ENCODE measurements at regions not wholly inside any gene's neighbourhood (a gene's known extent, or its start where the extent isn't known, plus 50 kb on each side); places are given as distances from the start of the nearest gene placed in this dataset.

DNA sequence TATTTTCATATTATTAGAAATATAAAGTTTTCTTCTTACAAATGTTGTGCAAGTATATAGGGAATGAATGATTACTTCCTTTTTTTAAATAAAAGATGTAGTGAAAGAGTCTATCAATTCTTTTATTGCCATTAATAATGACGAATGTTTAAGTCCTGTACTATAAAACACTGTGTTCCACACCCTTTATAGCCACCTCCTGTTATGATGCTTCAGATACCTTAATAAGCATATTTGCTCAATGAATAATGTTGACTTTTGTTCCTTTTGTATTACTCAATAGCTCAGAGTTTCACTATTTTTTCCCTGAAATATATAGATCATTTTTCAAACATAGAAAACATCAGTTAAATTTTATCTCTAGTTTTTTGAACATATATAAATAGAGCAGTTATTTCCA is 378.2 kb upstream of the THBS1 start:
- Histone ChIP-seq H3K36me3 (replicated peaks) (no peaks in the 10 kb centered on the region), H3K4me3 (ENCODE audit: low read depth, low read length) (no peak overlapping the region), H3K27me3 (replicated peaks) (no peaks in the 10 kb centered on the region), H3K27ac (no peak overlapping the region)
- in situ Hi-C loops (cut with HindIII; ENCODE audit: low pct_ligation_motif_present, low sequenced_read_pairs): no loop called here
- DNase-seq: no peak
- TF ChIP-seq, protein P1, sequence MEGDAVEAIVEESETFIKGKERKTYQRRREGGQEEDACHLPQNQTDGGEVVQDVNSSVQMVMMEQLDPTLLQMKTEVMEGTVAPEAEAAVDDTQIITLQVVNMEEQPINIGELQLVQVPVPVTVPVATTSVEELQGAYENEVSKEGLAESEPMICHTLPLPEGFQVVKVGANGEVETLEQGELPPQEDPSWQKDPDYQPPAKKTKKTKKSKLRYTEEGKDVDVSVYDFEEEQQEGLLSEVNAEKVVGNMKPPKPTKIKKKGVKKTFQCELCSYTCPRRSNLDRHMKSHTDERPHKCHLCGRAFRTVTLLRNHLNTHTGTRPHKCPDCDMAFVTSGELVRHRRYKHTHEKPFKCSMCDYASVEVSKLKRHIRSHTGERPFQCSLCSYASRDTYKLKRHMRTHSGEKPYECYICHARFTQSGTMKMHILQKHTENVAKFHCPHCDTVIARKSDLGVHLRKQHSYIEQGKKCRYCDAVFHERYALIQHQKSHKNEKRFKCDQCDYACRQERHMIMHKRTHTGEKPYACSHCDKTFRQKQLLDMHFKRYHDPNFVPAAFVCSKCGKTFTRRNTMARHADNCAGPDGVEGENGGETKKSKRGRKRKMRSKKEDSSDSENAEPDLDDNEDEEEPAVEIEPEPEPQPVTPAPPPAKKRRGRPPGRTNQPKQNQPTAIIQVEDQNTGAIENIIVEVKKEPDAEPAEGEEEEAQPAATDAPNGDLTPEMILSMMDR (IDR thresholded peaks at IDR 0.05; ENCODE audit: low read depth, low read length, missing control alignments): no peak

DNA sequence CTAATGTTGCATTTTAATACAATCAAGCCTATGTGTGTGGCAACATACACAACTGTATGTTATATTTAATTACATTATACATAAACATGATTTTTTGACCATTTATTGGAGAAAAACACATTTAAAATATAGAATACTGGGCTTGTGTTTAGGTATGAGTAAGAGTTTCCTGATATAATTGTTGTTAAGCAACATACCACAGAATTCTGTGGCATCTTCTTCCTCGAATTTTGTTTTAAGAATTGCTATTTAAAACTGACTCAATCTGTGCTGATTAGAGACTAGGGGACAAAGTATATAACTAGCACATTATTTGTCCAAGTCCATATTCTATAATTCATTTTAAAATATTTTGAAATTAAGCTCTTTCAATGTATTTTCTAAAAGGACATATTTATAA is 376.8 kb upstream of the THBS1 start:
- Histone ChIP-seq H3K27me3 (replicated peaks) (no peaks in the 10 kb centered on the region), H3K36me3 (replicated peaks) (no peaks in the 10 kb centered on the region), H3K4me3 (ENCODE audit: low read depth, low read length) (no peak overlapping the region), H3K27ac (no peak overlapping the region)
- DNase-seq: no peak
- in situ Hi-C loops (cut with HindIII; ENCODE audit: low pct_ligation_motif_present, low sequenced_read_pairs): no loop called here
- TF ChIP-seq, protein P1 (IDR thresholded peaks at IDR 0.05; ENCODE audit: low read depth, low read length, missing control alignments): no peak

DNA sequence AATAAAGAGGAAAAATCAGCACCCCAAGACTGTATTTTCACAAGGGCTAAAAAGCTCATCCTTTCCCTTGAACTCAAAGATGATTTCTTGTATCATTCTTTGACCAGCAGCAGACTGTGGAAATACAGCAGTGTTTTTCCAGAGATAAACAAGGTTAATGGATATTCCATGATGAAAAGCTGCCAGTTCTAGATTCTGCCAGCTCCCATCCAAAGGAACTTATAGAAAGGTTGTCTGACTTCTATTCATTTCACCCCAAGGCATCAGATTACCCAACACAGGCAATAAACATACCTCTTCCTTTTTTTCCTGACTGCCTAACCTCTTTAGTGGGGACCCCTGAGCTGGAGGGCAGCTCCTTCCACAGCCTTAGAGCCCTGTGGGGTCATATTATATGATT is 375.8 kb upstream of the THBS1 start:
- TF ChIP-seq, protein P1 (IDR thresholded peaks at IDR 0.05; ENCODE audit: low read depth, low read length, missing control alignments): no peak
- no peak for DNase-seq
- no peaks in the 10 kb centered on the region for H3K27me3 ChIP-seq (replicated peaks)
- in situ Hi-C loops (cut with HindIII; ENCODE audit: low pct_ligation_motif_present, low sequenced_read_pairs): no loop called here
- H3K27ac ChIP-seq: no peak overlapping the region
- no peaks in the 10 kb centered on the region for H3K36me3 ChIP-seq (replicated peaks)
- H3K4me3 ChIP-seq (ENCODE audit: low read depth, low read length): no peak overlapping the region

DNA sequence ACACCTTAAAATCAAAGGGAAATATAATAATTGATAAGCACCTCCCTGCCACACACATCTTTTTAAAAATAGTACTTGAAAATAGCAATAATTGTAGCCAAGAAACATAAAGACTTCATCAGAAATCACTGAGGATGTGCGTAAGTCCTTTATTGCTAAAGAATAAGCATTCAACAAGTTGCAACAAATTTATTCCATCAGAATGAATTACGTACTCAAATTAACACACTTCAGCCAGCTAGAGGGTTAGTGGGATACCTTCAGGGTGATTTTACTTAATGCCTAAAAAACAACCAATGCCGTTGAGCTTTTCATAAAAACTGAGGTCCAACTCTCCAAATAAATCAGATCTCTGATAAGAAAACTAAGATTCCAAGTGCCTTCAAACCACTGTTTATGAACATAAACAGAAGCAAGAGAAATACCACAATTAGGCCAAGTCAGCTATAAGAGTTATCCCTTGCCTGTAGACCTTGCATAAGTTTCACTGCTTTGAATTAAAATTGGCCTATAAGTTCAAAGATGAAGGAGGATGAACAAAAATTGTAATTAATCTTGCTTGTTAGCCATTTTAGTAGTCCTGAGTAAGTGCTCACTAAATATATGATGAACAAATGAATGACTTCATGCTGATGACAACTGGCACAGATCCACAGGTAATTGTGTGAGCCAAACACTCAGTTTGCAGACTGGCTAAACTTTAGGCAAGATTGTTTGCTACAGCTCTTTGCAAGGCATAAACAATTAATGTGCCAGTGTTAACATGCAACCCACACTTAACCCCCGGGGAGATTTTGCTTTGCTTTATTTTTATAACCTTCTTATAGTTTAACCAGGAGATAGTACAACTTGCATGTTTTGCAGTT is 375.1 kb upstream of the THBS1 start:
- Histone ChIP-seq H3K27me3 (replicated peaks) (no peaks in the 10 kb centered on the region), H3K4me3 (ENCODE audit: low read depth, low read length) (no peak overlapping the region), H3K27ac (no peak overlapping the region), H3K36me3 (replicated peaks) (no peaks in the 10 kb centered on the region)
- TF ChIP-seq, protein P1 (IDR thresholded peaks at IDR 0.05; ENCODE audit: low read depth, low read length, missing control alignments): no peak
- in situ Hi-C loops (cut with HindIII; ENCODE audit: low pct_ligation_motif_present, low sequenced_read_pairs): no loop called here
- DNase-seq: no peak

DNA sequence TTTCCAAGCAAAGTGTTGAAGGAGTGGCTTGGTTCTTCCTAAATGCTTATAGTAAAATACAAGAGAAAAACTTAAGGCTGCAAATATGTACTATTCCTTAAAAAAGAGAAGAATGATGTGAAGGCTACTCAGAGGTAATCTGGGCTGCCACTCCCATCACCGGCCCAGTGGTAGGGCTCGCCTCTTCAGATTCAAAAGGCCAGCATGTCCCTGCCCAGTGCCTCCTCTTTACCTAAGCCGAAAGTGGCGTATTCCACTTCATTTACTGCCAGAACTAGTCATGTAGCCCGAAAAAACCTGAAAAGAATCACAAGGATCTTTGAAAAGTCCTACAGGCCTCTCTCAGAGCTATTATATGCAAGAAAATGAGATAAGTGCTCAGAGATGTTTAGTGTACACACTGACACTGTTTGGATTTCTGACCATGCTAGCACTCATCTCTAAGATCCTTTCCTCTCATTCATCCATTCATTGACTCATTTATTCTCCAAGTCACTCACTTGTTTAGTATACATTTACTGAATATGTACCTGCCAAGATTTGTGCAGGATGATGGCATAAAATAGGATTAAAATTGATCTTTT is 373.3 kb upstream of the THBS1 start:
- Histone ChIP-seq H3K36me3 (replicated peaks) (no peaks in the 10 kb centered on the region), H3K4me3 (ENCODE audit: low read depth, low read length) (no peak overlapping the region), H3K27ac (no peak overlapping the region), H3K27me3 (replicated peaks) (no peaks in the 10 kb centered on the region)
- no peak for DNase-seq
- in situ Hi-C loops (cut with HindIII; ENCODE audit: low pct_ligation_motif_present, low sequenced_read_pairs): no loop called here
- TF ChIP-seq, protein P1 (IDR thresholded peaks at IDR 0.05; ENCODE audit: low read depth, low read length, missing control alignments): no peak

All from brain microvascular endothelial cell (primary cell).